CD4-positive, alpha-beta T cell treated with Interleukin-17A for 4 hours (primary cell): ENCODE measurements at regions not wholly inside any gene's neighbourhood (a gene's known extent, or its start where the extent isn't known, plus 50 kb on each side); places are given as distances from the start of the nearest gene placed in this dataset.

Experiments used
- DNase-seq: peaks from one replicate; pipeline ENCODE4 v3.0.0-alpha.2; 2020; ENCODE audit warnings: mixed read lengths

DNA sequence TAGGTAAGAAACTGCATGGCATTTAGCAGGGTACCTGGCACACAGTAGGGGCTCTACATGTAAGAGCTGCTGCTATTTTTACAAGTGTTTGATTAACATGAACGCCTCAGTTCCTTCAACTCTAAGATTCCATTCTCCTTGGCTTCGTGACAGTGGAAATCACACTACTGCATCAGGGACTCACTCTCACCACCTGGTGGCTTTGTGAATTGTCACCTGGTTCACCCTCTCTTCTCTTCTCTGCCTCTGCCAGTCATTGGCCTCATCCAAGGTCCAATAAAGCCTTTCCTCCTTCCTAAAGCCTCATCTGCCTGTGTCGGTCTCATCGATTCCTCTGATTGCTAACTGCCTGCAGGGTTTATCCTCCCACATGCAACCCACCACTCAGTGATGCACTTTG lies 476.4 kb downstream of the VRK1 start:
- DNase-seq = no peak

DNA sequence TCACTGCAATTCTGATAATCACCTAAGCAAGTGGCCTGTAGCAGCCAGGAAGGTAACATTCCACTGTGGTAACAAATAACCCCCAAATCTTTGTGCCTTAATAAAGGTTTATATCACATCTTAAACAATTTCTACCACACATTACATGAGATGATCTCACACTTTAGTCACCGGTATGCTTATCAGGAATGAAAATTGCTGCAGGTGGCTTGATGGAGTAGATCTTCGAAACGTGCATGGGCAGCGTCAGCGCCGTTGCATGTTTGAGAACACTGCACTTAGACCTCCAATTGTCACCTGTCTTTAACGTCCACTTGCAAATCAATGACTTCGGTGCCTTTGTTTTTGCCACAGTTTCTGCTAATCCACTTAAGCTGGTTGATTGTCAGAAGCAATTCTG lies 477.4 kb downstream of the VRK1 start:
- DNase-seq = no peak

DNA sequence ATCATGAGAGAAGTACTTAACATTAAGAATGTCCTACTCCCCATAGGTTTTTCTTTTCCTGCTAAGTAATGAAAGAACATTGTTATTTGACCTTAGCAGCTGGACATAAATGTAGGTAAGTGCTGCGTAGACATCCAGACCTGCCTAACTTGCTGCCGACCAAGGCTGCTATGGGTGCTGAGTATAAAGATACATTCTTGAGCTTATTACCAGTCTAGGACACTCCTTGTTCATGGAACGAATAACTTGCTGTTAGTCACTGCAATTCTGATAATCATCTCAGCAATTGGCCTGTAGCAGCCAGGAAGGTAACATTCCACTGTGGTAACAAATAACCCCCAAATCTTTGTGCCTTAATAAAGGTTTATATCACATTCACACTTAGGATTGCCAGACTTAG lies 478.1 kb downstream of the VRK1 start:
- DNase-seq = no peak

DNA sequence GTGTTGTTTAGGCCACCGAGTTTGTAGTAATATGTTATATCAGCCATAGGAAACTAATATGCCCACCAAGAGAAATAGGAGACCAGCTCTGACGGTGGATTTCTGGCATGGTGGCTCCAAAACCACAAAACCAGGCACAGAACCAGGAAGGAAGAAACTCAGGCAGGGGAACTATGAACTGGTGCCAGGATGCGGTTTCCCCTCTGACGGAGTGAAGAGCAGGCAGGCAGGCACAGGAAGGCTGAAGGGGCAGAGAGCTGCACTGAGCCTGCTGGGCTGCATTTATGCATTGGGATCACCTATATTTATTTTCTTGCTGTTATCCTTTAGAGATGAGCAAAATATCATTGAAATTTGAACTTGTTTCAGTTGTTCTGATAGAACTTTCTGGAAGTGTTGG lies 479.4 kb downstream of the VRK1 start:
- peak; percentile 46 for DNase-seq

DNA sequence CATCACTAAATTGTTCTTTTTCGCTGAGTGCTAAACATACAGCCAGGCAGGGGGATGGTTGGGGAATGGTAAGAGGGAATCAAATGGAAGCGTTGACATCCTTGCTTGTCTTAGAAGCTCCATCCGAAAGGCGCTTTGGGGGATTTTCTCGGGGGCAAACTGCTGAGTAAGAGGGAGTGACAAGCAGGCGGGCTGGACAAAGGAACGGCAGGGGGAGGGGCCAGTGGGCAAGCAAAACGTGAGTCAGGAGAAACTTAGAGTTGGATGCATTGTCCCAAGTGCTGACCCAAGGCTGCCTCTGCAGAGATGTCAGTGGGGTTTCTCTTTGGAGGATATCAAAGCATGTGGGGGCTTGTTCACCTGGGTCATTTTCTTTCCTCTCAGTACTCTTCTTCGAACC lies 480.5 kb downstream of the VRK1 start:
- no peak for DNase-seq

DNA sequence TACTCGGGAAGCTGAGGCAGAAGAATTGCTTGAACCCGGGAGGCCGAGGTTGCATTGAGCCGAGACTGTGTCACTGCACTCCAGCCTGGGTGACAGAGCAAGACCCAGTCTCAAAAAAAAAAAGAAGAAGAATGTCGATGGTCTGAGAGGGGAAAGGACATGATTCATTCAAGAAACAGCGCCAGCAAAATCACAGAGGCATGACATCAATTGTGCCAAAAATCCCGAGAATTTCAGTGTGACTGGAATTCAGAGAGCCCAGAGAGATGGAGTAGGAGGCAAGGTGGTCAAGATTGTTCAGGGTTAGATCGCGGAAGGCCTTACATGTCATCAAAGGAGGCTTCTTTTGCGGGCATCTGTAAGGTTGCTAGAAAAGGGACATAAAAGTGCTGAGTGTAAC lies 483.3 kb downstream of the VRK1 start:
- DNase-seq = no peak

DNA sequence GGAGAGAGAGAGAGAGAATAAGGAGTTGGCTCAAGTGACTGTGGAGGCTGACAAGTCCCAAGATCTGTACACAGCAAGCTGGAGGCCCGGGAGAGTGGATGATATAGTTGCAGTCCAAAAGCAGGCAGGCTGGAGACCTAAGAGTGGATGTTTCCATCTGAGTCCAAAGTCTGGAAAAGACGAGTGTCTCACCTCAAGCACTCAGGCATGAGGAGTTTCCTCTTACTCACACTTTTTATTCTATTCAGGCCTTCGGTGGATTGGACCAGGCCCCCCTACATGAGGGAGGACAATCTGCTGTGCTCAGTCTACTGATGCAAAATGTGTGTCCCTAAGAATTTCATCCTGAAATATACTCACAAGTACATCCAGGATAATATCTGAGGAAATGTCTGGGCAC lies 484.6 kb downstream of the VRK1 start:
- DNase-seq = no peak

DNA sequence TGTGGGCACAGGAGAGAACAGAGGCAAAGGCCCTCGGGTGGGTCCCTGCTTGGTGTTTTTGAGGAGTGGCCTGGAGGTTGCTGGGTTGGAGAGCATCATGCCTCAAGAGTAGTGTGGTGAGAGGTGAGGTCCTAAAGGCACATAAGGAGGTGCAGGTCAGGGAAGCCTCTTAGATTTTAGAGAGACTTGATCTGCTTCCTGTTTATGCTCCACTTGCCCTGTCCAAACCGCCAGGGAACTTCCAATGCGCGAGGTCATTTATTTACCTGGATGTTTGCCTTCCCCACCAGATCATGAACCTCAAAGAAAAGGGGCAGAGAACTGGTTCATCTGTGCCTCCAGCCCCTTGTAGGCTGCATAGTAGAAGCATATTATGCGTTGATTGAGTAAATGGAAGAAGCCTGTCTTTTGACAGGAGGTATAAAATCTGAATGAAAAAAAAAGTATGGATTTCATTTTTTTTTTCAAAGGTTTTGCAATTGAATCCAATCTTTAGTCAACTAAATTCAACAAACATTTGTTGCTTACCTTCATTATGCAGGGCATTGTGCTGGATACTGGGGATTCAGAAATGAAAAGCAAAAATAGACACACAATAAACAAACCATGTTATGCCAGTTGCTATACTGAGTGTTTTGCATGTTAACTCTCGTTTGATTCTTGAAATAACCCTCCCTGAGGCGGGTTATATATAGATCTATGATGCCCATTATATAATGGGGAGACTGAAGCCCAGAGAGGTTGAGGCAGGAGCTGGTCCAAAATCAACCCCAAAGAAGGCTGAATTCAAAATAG lies 485.2 kb downstream of the VRK1 start:
- no peak for DNase-seq

DNA sequence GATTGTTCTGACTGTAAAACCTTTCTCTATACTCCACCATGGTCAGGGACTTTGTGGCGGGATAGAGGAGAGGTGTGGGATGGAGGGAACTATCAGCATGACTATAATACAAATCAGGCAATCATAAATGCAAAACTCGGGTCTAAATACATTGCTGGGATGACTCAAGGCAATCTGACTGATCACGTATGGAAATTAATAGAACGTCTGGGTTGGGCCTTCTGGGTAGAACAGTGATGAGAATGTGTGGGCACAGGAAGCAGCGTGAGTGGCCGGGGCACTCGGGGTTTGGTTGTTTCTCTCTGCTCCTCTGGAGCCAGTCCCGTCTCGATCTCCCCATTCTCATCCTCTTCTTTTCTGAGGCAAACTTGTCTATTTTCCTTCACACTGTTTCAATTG lies 485.8 kb downstream of the VRK1 start:
- DNase-seq = no peak

DNA sequence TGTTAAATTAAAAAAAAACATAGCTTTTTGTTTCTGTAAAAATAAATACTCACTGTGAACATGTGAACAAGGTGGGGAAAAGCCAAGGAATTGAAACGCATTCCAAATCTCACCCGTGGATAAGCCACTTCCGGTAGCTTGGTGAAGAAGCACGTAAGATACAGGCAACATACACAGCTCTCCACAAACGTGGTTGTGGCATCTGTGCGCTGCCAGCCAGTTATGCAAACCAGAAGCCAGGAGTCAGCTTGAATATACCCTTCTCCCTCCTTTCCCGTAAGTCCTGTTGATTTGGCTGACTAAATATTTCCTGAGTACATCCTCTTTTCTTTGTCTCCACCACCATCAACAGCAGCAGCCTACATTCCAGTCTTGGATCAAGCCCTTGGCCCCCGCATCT lies 486.2 kb downstream of the VRK1 start:
- DNase-seq = no peak

DNA sequence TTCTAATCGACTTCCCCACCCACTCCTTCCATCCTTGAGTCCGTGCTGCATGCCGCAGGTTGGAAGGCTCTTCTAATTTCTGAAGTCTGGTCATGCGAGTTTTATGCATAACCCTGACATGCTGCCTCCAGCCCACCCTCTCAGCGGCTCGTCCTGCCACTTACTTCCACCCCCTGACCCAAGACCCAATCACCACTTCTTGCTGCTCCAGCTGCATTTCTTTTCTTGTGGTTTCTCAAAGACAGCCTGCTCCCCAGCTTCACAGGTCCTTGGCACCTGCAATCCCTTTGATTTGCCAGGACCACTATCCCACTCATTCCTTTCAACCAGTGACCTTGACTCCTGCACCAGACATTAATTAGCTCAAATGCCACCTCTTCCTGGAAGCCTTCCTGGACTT lies 486.7 kb downstream of the VRK1 start:
- no peak for DNase-seq

DNA sequence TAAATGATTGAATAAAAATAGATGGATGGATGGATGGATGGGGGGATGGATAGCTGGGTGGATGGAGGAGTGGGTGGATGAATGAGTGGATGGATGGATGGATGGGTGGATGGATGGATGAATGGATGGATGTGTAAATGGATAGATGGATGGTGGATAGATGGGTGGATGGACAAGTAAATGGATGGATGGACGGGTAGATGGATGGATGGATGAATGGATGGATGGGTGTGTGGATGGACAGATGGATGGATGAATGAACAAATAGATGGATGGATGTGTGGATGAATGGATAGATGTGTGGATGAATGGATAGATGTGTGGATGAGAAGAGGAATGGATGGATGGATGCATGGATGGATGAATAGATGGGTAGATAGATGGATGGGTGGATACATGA lies 490.8 kb downstream of the VRK1 start:
- DNase-seq = no peak

DNA sequence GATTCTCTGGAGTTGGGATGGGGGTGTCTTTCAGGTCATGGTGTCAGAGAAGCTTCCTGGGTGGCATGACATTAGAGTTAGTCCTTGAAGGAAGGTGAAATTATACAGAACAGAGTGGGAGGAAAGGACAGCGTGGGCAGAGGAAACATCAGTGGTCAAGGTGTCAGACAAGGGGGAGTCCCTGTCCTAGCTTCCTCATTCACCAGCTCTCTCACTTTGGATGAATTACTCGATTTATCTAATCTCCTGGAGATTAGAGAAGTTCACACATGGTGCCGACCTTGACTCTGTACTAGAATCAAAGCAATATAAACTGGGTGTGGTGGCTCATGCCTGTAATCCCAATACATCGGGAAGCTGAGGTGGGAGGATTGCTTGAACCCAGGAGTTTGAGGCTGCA lies 492.9 kb downstream of the VRK1 start:
- no peak for DNase-seq

DNA sequence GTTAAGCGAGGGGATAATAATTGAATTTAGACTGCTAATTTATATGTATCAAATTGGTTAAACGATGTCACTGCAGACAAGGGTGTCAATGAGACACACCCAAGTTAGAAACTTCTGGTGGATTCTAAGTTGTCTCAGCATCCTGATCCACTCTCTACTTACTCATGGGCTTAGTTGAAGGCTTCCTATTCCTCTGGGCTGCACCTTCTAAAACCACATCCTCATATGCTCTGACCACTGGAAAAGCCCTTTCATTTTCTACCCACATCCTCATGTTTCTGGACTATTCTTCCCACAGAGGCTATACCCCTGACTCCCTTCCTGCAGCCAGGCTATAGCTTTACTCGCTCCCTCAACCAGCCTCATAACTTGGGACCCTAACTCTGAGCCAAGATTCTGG lies 493.8 kb downstream of the VRK1 start:
- no peak for DNase-seq

DNA sequence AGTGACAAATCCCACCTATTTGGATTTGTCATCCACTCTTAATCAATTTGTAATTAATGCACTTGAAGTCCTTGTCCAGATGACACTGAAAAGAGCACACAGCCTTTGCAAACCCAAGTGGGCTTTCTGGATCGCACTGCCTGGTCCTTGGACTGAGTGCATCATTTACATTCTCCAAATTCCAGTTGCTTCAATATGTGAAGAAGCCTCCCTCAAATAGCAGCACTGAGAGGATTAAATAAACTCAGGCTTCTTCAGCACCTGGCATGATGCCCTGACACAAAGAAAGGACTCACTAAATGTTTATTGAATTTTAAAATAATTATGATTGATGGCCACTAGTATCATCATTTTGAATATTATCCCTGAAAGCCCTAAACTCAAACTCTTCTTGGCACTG lies 496.5 kb downstream of the VRK1 start:
- no peak for DNase-seq

DNA sequence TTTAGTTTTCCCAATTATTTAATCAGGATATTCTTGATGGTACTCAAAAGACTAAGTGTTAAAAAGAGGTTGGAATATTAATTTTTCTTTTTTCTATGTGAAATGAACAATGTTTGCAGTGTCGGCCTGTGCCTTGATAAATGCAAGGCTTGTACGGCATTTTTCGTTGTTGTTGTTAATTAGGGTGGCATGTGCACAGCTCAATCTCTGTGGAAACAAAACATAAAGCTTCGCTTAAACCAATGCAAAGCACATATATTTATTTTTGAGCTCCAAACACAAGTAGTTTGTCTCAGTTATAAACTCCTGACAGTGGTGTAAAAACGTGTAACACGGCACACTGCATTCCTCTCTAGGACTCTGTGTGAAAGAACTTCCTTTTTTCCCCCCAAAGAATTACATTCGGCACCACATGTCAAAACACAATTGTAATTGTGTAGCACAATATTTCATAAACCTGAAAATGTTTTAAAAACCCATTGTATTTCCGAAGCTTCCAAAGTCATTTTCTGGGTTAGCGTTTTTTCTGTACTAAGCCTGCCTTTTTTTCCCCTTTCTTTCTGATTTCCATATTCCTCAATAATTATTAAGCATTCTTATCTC lies 498.0 kb downstream of the VRK1 start:
- DNase-seq = no peak

DNA sequence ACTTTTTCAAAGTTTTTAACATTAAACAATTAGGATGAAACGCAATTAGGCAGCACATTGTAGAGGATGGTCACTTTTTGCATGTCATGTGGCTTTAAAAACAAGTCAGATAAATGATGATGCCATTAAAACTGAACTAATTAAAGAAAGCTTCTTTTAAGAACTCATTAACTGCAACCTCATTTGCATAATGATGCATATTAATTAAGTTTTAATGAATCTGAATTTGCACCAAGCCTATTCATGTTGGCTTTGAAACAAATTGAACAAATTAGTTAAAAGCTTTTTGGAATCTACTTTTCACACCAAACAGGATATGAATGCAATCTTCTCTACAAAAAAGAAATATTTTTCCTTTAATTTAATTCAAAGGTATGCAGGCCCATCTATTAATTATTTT lies 499.0 kb downstream of the VRK1 start:
- DNase-seq = no peak

DNA sequence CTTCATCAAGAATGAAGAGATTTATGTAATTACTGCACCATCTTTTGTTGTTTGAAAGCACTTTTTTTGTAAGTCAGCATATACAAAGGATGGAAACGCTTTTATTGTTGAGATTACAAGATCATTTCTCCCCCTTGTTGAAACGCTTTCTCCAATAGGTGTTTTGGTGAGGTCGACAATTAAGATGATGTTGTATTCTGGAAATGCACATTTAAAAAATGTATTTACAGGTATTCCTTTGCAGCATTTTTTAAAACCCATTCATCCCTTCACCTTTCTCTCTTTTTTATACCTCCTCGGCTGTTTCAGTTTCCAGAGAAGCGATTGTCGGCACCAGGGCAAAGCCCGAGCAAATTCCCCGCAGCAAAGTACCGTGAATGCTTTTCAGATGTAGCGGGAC lies 499.9 kb downstream of the VRK1 start:
- no peak for DNase-seq

DNA sequence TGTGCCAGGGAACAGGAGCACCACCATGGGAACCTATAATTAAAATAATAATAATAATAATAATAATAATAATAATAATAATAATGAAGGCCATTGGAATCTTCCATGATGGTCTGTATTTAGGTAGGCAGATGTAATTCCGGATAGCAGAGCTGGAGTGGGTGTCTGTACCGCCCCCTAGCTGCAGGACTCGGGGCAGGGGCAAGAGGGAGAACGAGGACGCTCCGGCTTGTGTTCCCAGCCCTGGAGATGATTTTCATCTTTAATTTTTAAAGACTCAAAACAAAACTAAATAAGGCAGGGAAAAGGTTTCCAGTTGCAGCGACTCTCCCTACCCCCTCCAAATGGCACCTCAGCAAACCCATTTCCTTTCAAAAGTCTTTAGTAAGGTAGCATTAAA lies 501.1 kb downstream of the VRK1 start:
- no peak for DNase-seq

DNA sequence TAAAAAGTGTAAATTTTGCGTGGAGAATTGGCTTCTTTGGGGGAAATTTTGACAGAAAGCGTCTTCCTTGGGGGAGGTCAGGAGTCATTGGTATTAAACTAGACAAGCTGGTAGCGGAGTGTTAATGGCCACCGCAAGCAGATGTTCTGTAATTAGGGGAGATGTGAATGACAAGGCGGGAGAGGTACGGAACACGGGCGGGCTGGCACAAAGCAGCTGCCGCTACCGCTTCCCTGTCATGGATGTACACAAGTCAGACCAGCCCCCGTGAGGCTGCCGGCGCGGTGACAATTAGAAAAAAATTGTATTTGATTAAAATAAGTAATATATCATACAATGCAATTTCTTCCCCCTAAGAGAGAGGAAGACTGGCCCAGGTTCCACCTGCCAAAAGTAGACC lies 501.6 kb downstream of the VRK1 start:
- no peak for DNase-seq

DNA sequence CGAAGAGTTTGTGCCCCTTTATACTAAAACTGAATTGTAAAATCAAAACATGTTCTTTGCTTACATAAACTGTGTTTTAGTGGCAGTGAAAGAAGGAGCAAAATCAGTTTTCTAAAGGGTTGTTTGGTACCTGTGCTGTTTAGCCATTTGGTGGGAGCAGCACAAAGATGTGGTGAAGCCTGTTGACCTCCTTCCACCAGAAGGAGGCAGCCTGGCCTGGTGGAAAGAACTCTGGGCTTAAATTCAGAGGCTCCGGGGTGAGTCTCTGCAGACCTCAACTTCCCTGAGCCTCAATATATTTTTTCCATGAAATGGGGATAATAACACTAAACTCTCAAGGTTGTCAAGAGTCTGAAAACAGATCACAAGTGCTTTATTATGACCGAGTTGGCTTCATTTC lies 502.5 kb downstream of the VRK1 start:
- peak; percentile 54 for DNase-seq

DNA sequence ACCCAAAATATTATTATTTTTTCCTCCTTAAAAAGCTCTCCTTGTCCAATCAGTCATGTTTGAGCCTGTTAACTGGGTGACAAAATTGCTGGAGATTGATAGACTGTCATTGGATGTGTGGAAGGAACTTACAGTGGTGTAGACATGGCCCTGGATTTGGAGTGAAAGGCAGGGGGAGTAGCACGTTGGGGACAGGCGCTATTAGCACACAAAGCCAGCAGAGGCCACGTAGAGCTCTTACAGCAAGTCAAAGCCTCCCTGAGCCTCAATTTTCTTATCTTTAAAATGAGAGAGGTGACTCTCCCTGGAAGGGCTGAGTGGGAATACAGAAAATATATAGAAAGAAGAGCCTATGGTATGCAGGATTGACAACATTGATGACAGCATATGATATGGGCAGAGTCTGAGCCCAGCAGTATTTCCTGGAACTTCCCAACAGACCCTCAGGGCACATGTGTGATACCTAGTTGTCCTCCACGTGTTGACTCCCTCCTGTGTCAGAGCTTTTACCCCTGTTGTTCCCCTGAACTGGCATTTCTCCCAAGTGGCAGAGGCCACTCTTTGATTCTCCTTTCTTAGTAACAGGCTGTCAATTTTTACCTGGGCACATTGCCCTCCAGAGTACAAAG lies 504.9 kb downstream of the VRK1 start:
- DNase-seq = no peak

DNA sequence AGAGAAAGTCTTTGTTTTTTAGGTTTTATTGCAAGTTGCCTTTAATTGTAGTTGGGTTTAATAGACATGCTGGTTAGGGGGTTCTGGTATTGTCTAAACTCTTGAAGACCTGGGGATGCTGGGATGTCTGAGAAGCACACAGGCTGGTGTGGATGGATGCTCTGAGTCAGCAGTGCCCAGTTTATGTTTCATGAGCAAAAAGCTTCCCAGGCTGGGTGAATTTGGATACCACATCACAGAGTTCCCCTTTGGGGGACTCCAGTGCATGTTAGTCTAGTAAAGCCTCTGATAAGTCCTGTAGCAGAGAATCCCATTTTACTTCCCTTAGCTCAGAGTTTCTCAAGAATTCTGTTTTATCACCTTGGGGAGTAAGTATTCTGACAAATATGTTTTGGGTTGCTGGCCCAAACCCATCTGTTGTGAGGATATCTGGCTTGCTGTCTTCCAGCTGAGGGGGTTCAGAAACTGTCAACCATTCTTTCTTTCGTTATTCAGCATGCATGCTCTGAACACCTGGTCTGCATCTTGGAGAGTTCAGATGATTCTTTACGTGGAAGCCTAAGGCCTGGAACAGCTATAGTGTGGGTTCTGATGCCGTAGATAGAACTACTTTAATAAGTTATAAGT lies 509.1 kb downstream of the VRK1 start:
- no peak for DNase-seq

DNA sequence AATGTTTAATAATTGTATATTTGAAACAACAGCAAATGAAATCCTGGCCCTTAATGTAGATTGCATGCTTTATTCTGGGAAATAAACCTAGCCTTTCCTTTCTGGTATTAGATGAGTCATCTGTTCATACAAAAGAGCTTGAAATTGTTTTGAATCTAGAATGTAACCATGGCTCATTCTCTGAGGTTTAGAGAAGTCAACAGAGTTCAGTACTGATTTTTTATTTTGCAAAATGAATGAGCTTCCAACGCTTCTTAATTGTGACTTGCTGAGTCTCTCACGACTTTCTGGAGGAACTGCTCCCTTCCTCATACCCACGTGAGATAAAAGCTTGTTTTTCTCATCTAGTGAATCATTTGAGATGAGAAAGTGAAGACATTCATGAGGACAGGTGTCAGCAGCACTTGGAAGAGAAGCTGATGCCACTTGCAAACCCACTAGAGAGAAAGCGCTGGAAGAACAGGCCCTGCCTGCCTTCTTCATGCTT lies 509.6 kb downstream of the VRK1 start:
- DNase-seq = peak; percentile 24
